WTC11 (cell line): ENCODE measurements at regions not wholly inside any gene's neighbourhood (a gene's known extent, or its start where the extent isn't known, plus 50 kb on each side); places are given as distances from the start of the nearest gene placed in this dataset.

Experiments
- CTCF ChIP-seq: fragments of 200-600 bp; IDR thresholded peaks from 2 replicates; pipeline ENCODE4 v1.8.0; 2022; ENCODE audit warnings: antibody characterized with exemption
- EMX1 ChIP-seq: fragments of 250-450 bp; sonication (Bioruptor Pico); IDR thresholded peaks from 2 replicates; pipeline ENCODE4 v1.8.0; 2021; ENCODE audit warnings: mild to moderate bottlenecking
- FOXJ3 ChIP-seq: sonication (generic); formaldehyde crosslinking; IDR thresholded peaks from 2 replicates; pipeline ENCODE4 v1.9.0; 2021; ENCODE audit warnings: missing genetic modification reagents, mild to moderate bottlenecking, borderline replicate concordance
- GABPB1 ChIP-seq: sonication (generic); formaldehyde crosslinking; IDR thresholded peaks from 2 replicates; pipeline ENCODE4 v1.8.1; 2023; ENCODE audit warnings: mild to moderate bottlenecking, missing genetic modification reagents
- HMGXB4 ChIP-seq: sonication (generic); formaldehyde crosslinking; IDR thresholded peaks from 2 replicates; pipeline ENCODE4 v1.8.1; 2023; ENCODE audit warnings: mild to moderate bottlenecking, moderate library complexity, missing genetic modification reagents
- MAX ChIP-seq: sonication (generic); formaldehyde crosslinking; IDR thresholded peaks from 2 replicates; pipeline ENCODE4 v1.8.0; 2022; ENCODE audit warnings: mild to moderate bottlenecking, missing genetic modification reagents
- NFYB ChIP-seq: sonication (generic); formaldehyde crosslinking; conservative IDR thresholded peaks from 2 replicates; pipeline ENCODE4 v1.8.0; 2022; ENCODE audit warnings: low read depth, missing genetic modification reagents
- NR1H2 ChIP-seq: sonication (generic); formaldehyde crosslinking; IDR thresholded peaks from 2 replicates; pipeline ENCODE4 v1.9.0; 2021; ENCODE audit warnings: mild to moderate bottlenecking, moderate library complexity, missing genetic modification reagents
- SP1 ChIP-seq: sonication (generic); formaldehyde crosslinking; conservative IDR thresholded peaks from 2 replicates; pipeline ENCODE4 v1.8.1; 2022; ENCODE audit warnings: missing genetic modification reagents
- STAT6 ChIP-seq: sonication (generic); formaldehyde crosslinking; conservative IDR thresholded peaks from 2 replicates; pipeline ENCODE4 v1.8.1; 2023; ENCODE audit warnings: mild to moderate bottlenecking, low read depth, missing genetic modification reagents, moderate library complexity
- ZNF138 ChIP-seq: sonication (generic); formaldehyde crosslinking; conservative IDR thresholded peaks from 2 replicates; pipeline ENCODE4 v1.8.1; 2022; ENCODE audit warnings: mild to moderate bottlenecking, moderate library complexity, missing genetic modification reagents
- ZNF425 ChIP-seq: fragments of 250-450 bp; sonication (Bioruptor Pico); conservative IDR thresholded peaks from 2 replicates; pipeline ENCODE4 v1.9.0; 2021; ENCODE audit warnings: mild to moderate bottlenecking

GRCh38 chr7:69518705-69519077, 79.6 kb upstream of the AUTS2 start:
- TF ChIP-seq MAX (CRISPR knock-in tag), result no peak
- TF ChIP-seq CTCF, result no peak
- TF ChIP-seq NR1H2 (CRISPR knock-in tag), result no peak
- no peak for TF ChIP-seq ZNF138 (CRISPR knock-in tag)
- no peak for TF ChIP-seq NFYB (CRISPR knock-in tag)
- no peak for TF ChIP-seq FOXJ3
- no peak for TF ChIP-seq STAT6 (CRISPR knock-in tag)
- TF ChIP-seq EMX1 (CRISPR knock-in tag), result no peak
- TF ChIP-seq SP1 (CRISPR knock-in tag), result no peak
- TF ChIP-seq HMGXB4, result no peak
- TF ChIP-seq ZNF425 (CRISPR knock-in tag), result no peak
- TF ChIP-seq GABPB1, result no peak
